ENCODE measurements at regions not wholly inside any gene's neighbourhood (a gene's known extent, or its start where the extent isn't known, plus 50 kb on each side); places are given as distances from the start of the nearest gene placed in this dataset.
"Not testable (repeated sequence)": the region's sequence is repeated elsewhere in the genome, so short reads cannot be mapped to it uniquely, and the experiment has no call there.

GRCh38 chr4:66516940-66517339 is 846.7 kb upstream of the EPHA5 start:
- no peak for DNase-seq

GRCh38 chr4:66506985-66507384 is 836.7 kb upstream of the EPHA5 start:
- DNase-seq: no peak

DNA sequence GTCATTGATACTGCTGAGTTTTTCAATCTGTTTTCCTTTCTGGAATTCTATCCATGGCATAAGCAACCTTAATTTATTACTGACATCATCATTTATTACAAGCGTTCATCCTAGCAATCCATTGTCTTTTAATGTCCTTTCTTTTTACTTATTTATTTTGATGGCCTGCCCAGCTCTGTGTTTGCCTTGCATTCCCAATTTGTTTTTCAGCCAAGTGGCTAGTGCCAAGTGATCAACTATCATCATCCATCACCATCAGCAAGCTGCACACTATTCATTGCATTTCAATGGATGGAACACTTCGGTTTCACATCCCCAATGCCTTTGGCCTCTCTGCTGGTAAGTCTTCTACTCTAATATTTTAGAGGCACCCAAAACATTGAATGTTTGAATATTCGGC is 831.7 kb upstream of the EPHA5 start:
- DNase-seq: no peak

DNA sequence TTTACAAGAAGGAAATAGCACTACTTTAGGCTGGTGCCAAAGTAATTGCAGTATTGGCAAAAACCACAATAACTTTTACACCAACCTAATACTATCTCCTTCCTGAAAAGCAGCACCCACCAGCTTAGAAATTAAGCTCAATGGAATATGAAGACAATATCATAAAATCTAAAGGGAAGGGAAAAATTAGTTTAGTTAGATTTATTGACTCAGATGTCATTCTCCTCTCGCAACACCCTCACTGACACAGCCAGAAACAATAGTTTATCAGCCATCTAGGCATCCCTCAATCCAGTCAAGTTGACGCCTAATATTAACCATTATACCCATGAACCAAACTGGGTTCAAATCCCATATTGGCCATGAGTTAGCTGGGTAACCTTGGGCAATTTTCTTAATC is 820.4 kb upstream of the EPHA5 start:
- no peak for DNase-seq

DNA sequence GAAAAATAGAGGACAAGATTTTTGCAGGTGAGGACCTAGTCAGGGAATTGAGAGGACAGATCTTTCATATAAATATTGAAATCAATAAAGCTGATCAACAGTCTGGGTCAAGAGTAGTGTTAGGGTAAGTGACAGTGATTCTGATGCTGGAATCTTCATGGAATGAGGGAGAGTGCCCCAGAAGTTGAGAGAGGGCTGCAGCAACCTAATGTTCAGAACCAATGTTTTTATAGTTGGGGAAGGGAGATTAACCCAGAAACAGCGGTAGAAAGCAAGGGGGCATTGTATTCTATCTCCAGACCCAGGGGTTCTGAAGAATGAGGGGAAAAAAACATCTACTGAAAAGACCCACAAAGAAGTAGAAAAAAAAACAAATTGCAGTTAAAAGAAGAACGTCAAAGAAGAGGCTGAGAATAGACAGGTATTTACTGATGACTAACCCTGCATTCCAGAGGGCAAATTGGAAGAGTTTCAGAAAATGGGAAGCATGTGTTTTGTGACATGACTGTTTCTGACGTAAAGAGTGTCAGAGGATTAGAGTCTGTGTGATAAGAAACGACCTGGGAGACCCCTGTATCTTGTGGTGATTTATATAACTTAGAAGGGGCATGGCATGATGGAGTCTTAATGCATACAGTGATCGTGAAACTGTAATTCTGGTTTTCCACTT is 819.6 kb upstream of the EPHA5 start:
- DNase-seq: no peak

DNA sequence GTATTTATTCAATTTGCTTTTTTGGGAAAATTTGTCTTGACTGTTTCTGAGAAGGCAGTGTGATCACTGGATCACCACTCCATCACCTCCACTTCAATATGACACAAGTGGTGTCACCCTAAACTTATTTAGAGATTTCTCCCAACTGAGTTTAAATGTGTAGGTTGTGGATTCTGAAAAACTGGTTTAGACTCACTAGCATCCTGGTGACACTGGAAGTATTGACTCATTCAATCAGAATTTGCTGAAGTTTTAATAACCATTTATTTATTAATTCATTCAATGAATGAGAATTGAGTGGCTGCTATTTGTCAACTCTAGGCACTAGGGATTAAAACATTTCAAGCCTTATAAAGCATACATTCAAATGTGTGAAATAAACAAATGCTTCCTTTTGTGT is 819.1 kb upstream of the EPHA5 start:
- no peak for DNase-seq

- no peak for DNase-seq
Observed at GRCh38 chr4:66486068-66486467, 815.8 kb upstream of the EPHA5 start.

DNA sequence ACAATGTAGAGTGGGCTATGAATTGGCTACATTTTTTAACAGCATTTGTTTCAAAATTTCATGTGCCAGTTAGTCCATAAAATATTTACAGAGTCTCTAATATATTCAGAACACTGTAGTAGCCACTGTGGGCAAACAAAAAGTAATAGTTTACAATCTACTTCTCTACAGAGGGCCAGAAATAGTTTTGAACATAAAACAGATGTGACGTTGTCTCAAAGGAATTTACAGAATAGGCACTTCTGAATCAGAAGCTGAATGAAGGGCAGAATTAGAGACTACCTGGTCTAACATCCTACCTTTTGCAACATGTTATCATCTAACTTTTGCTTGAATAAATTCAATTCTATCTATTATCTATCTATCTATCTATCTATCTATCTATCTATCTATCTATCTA is 811.9 kb upstream of the EPHA5 start:
- DNase-seq: no peak

GRCh38 chr4:66475596-66475995 is 805.3 kb upstream of the EPHA5 start:
- DNase-seq: peak; percentile 11 to 12

DNA sequence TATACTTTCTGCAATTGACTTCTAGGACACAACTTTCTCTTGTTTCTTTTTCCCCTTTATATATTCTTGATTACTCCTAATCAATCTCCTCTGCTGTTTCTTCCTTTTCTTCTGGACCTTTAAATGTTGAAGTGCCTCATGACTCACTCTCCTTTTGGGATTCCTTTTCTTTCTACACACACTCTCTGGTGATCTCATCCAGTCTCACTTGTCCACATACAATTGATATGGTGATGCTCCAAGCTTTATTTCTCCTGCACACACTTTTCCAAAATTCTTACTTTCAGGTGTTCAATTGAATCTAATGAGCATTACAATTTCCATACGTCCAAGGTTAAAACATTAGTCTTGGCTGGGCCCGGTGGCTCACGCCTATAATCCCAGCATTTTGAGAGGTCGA is 794.8 kb upstream of the EPHA5 start:
- no peak for DNase-seq

DNA sequence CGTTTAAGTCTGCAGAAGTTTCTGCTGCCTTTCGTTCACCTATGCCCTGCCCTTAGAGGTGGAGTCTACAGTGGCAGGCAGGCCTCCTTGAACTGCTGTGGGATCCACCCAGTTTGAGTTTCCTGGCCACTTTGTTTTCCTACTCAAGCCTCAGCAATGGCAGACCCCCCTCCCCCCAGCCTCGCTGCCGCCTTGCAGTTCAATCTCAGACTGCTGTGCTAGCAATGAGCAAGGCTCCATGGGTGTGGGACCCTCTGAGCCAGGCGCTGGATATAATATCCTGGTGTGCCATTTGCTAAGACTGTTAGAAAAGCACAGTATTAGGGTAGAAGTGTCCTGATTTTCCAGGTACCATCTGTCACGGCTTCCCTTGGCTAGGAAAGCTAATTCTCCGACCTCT is 792.6 kb upstream of the EPHA5 start:
- not testable (repeated sequence) for DNase-seq

DNA sequence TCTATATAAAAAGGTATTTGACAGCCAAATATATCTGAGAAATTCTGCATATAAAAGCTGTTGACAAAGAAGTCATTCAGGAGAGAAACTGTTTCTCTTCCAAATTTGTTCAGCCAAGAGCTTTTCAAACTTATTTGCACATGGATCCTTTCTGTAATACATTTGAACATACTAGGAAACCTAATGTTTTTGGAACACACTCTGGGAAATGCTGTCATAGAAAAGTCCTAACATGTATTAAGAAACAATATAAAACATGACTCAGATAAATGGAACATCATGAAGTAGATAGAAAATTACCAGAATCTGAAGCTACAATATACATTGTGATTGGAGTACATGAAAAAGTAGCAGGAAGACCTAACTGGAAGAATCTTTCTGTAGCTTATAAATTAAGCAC is 781.5 kb upstream of the EPHA5 start:
- no peak for DNase-seq

DNA sequence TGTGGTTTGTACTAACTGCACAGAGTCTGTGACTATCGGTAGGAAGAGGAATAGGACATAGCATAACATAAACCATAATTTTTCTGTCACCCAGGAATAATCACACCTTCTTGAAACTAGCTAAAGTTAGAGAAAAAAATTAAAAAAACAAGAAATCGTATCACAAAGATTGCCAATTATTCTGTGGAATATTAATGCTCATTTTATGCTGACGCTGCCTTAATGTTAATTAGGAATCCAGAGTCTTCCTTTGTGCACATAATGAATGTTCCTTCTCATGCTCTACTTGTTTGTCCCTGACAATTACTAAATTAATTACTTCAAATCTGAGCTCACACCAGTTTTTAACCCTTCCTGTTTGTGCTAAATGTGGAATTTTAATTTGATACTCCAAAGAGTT is 772.7 kb upstream of the EPHA5 start:
- DNase-seq: no peak

DNA sequence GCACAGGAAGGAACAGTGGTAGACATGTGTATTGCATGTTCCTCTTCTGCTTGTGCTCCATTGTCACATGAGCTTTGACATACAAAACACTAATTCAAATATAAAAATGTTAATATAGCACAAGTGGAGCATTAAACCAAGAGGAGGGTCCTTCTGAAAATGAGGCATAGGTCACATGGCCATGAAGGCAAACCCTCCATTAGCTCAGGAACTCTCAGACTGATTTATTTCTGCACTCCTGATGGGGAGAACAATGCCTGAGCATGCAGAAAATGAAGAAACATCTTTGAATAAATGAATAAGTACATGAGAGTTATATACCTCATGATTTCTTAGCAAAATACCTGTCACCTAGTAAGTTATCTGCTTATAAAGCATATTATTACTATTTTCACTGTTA is 769.2 kb upstream of the EPHA5 start:
- DNase-seq: no peak

DNA sequence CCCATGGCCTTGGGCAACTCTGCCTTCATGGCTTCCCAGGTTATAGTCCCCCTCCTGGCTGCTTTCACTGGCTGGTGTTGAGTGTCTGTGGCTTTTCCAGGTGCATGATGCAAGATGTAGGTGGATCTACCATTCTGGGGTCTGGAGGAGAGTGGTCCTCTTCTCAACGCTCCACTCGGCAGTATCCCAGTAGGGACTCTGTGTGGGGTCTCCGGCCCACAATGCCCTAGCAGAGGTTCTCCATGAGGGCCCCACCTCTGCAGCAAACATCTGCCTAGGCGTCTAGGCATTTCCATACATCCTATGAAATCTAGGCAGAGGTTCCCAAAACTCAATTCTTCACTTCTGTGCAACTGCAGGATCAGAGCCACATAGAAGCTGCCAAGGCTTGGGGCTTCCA is 763.4 kb upstream of the EPHA5 start:
- DNase-seq: no peak

- DNase-seq: no peak
Observed at GRCh38 chr4:66430856-66431255, 760.6 kb upstream of the EPHA5 start.

GRCh38 chr4:66429276-66429675 is 759.0 kb upstream of the EPHA5 start:
- DNase-seq: no peak

- no peak for DNase-seq
Observed at GRCh38 chr4:66416425-66416824, 746.1 kb upstream of the EPHA5 start.

GRCh38 chr4:66404141-66404540 is 733.9 kb upstream of the EPHA5 start:
- no peak for DNase-seq

DNA sequence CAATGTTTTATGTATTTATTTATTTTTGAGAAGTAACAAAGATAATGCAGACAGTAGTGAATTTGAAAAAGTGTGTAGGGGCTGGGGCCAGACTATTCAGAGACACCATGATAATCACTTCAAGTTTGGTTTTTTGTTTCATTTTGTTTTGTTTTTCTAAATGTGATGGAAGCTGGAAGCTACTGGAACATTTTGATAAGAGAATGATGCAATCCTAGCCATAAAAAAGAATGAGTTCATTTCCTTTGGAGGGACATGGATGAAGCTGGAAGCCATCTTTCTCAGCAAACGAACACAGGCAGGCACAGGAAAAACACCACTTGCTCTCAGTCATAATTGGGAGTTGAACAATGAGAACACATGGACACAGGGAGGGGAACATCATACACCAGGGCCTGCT is 706.6 kb upstream of the EPHA5 start:
- DNase-seq: no peak

DNA sequence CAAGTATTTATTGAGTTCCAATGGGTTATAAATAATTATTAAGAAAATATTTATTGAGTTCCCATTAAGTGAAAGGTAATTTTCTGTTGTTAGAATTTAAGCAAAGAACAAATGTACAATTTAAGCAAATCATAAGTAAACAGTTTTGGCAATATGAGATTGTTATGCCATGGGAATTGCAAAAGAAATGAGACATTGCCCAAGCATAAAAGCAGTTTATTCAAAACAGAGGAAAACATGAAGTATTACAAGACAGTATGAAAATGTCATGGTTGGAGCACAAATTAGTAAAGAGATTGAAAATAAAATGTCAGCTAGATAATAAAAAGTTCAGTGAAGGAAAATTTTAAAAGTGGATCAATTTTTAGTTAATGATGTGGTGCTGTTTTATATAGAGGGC is 706.1 kb upstream of the EPHA5 start:
- DNase-seq: no peak

DNA sequence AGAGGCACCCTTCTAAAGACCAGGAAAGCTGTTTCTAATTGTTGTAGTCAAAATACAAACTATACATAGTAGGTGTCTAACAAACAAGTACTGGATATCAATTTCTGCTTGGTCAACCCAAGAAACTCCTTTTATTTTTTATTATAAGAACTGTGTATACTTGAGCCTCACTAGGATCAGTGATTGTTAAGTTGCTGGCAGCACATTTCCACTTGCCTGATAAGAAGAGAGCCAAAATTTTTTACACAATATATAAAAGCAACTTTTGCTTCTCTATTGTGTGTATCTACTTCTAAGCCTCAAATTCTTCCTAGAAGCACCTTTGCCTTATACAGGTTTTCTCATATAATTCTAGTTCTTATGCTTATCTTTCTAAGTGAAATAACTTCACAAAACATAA is 703.0 kb upstream of the EPHA5 start:
- no peak for DNase-seq

DNA sequence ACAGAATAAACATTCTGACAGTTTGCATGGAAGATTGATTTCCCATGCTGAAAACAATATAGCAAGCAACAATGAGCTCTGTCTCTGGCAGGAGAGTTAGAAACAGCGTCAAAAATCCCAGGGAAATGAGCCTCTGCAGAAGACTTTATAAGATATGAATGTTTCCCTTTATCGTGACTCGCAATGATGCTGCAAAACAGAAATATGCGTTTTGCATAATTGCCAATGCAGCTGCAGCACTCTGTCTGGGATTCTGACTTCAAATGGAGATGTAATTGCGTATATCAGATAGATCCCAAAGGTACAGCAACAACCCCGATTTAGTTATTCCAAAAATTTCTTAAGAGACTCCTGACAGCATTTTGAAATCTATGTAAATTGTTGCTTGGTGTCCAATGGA is 702.4 kb upstream of the EPHA5 start:
- no peak for DNase-seq

DNA sequence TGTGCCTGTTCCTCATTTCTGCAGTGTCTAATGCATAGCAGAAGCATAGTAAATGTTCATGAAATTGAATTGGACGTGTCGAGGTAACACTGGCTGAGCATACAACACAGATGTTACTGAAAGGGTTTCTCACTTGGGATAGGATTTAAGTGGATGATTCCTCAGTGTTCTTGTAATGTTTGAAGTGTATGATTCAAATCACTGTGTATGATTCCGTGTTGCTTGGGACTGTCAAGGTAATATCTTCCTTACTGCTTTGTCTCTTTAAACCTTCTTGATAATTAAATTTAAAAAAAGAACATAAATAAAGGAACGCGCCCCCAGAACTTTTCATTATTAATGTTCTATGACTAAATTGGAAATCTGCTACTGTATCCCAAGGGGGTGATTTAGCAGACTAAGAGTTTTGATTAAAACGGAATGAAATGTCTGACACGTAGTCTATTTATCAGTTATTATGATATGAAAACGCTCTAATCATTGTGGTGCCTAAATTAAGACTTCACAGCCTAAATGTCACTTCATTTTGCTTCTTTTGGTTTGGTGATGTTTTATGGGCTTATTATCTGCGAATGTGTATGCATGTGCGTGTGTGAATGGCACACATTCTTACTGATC is 696.9 kb upstream of the EPHA5 start:
- DNase-seq: no peak

GRCh38 chr4:66360395-66360794 is 690.1 kb upstream of the EPHA5 start:
- not testable (repeated sequence) for DNase-seq
